Activated CD8-positive, alpha-beta memory T cell treated with anti-CD3 and anti-CD28 coated beads, Interleukin-2, amount 50 U/mL, for 4 hours (primary cell): ENCODE measurements at regions not wholly inside any gene's neighbourhood (a gene's known extent, or its start where the extent isn't known, plus 50 kb on each side); places are given as distances from the start of the nearest gene placed in this dataset.

Experiments used
- DNase-seq: peaks from one replicate; pipeline ENCODE4 v3.0.0-alpha.2; 2020

- no peak for DNase-seq
These were observed 250.8 kb upstream of the THBS1 start for GRCh38 chr15:39330061-39330460.

GRCh38 chr15:39331584-39331983 is 249.3 kb upstream of the THBS1 start:
- DNase-seq: no peak

GRCh38 chr15:39332846-39333245 is 248.0 kb upstream of the THBS1 start:
- DNase-seq: no peak

- no peak for DNase-seq
These were observed 247.5 kb upstream of the THBS1 start for GRCh38 chr15:39333393-39333792.

GRCh38 chr15:39333896-39334295 is 247.0 kb upstream of the THBS1 start:
- no peak for DNase-seq

GRCh38 chr15:39336926-39337325 is 244.0 kb upstream of the THBS1 start:
- no peak for DNase-seq

GRCh38 chr15:39338251-39338650 is 242.6 kb upstream of the THBS1 start:
- DNase-seq: no peak

- no peak for DNase-seq
These were observed 239.8 kb upstream of the THBS1 start for GRCh38 chr15:39340903-39341645.

GRCh38 chr15:39344662-39345141 is 236.2 kb upstream of the THBS1 start:
- DNase-seq: no peak

GRCh38 chr15:39345176-39345575 is 235.7 kb upstream of the THBS1 start:
- no peak for DNase-seq

GRCh38 chr15:39347453-39347852 is 233.4 kb upstream of the THBS1 start:
- DNase-seq: no peak

- no peak for DNase-seq
These were observed 230.1 kb upstream of the THBS1 start for GRCh38 chr15:39350785-39351184.

- DNase-seq: no peak
These were observed 226.7 kb upstream of the THBS1 start for GRCh38 chr15:39354189-39354588.

GRCh38 chr15:39357480-39358268 is 223.2 kb upstream of the THBS1 start:
- DNase-seq: no peak

- DNase-seq: no peak
These were observed 222.3 kb upstream of the THBS1 start for GRCh38 chr15:39358441-39359041.

- DNase-seq: no peak
These were observed 221.1 kb upstream of the THBS1 start for GRCh38 chr15:39359771-39360170.

- DNase-seq: no peak
These were observed 220.4 kb upstream of the THBS1 start for GRCh38 chr15:39360452-39360851.

- DNase-seq: no peak
These were observed 219.4 kb upstream of the THBS1 start for GRCh38 chr15:39361497-39361896.

- DNase-seq: no peak
These were observed 217.9 kb upstream of the THBS1 start for GRCh38 chr15:39362821-39363561.

GRCh38 chr15:39363761-39364586 is 216.9 kb upstream of the THBS1 start:
- no peak for DNase-seq

GRCh38 chr15:39364721-39365120 is 216.2 kb upstream of the THBS1 start:
- no peak for DNase-seq

GRCh38 chr15:39365161-39365560 is 215.7 kb upstream of the THBS1 start:
- no peak for DNase-seq
